ENCODE measurements at regions not wholly inside any gene's neighbourhood (a gene's known extent, or its start where the extent isn't known, plus 50 kb on each side); places are given as distances from the start of the nearest gene placed in this dataset.
"Not testable (repeated sequence)": the region's sequence is repeated elsewhere in the genome, so short reads cannot be mapped to it uniquely, and the experiment has no call there.

GRCh38 chr14:98218218-98218617 is 1053.8 kb downstream of the BCL11B start:
- Histone ChIP-seq H3K4me3 (ENCODE audit: low read depth, low read length) (no peak overlapping the region), H3K36me3 (no peaks in the 10 kb centered on the region), H3K9me3 (ENCODE audit: severe bottlenecking) (no peaks in the 10 kb centered on the region), H3K27me3 (ENCODE audit: insufficient read depth, low read depth, severe bottlenecking) (peaks cover 83% of the 10 kb centered on the region), H3K27ac (no peak overlapping the region)
- no peak for TF ChIP-seq CTCF (IDR thresholded peaks at IDR 0.05; ENCODE audit: low read depth, low read length)
- DNase-seq, result no peak

GRCh38 chr14:98219638-98220037 is 1052.4 kb downstream of the BCL11B start:
- Histone ChIP-seq H3K27ac (no peak overlapping the region), H3K27me3 (ENCODE audit: insufficient read depth, low read depth, severe bottlenecking) (peaks cover 78% of the 10 kb centered on the region), H3K36me3 (no peaks in the 10 kb centered on the region), H3K4me3 (ENCODE audit: low read depth, low read length) (no peak overlapping the region), H3K9me3 (ENCODE audit: severe bottlenecking) (no peaks in the 10 kb centered on the region)
- no peak for DNase-seq
- no peak for TF ChIP-seq CTCF (IDR thresholded peaks at IDR 0.05; ENCODE audit: low read depth, low read length)

- Histone ChIP-seq H3K9me3 (ENCODE audit: severe bottlenecking) (no peaks in the 10 kb centered on the region), H3K36me3 (no peaks in the 10 kb centered on the region), H3K4me3 (ENCODE audit: low read depth, low read length) (no peak overlapping the region), H3K27ac (no peak overlapping the region), H3K27me3 (ENCODE audit: insufficient read depth, low read depth, severe bottlenecking) (peaks cover 74% of the 10 kb centered on the region)
- no peak for DNase-seq
- TF ChIP-seq CTCF (IDR thresholded peaks at IDR 0.05; ENCODE audit: low read depth, low read length), result no peak
These were observed 1048.9 kb downstream of the BCL11B start for GRCh38 chr14:98223106-98223505.

GRCh38 chr14:98223710-98224109 is 1048.3 kb downstream of the BCL11B start:
- DNase-seq, result not testable (repeated sequence)

GRCh38 chr14:98226411-98226810 is 1045.6 kb downstream of the BCL11B start:
- H3K27me3 ChIP-seq (ENCODE audit: insufficient read depth, low read depth, severe bottlenecking), result peaks cover 81% of the 10 kb centered on the region
- H3K36me3 ChIP-seq, result no peaks in the 10 kb centered on the region
- no peaks in the 10 kb centered on the region for H3K9me3 ChIP-seq (ENCODE audit: severe bottlenecking)
- H3K4me3 ChIP-seq (ENCODE audit: low read depth, low read length), result no peak overlapping the region
- H3K27ac ChIP-seq, result no peak overlapping the region
- no peak for TF ChIP-seq CTCF (IDR thresholded peaks at IDR 0.05; ENCODE audit: low read depth, low read length)
- DNase-seq, result no peak

More at GRCh38 chr14:98223710-98224109, 1048.3 kb downstream of the BCL11B start:
- H3K36me3 ChIP-seq; H3K27ac ChIP-seq; H3K9me3 ChIP-seq (ENCODE audit: severe bottlenecking); H3K4me3 ChIP-seq (ENCODE audit: low read depth, low read length): not testable (repeated sequence)
- H3K27me3 ChIP-seq (ENCODE audit: insufficient read depth, low read depth, severe bottlenecking), result peaks cover 71% of the 10 kb centered on the region

- Histone ChIP-seq H3K27ac (no peak overlapping the region), H3K4me3 (ENCODE audit: low read depth, low read length) (no peak overlapping the region), H3K36me3 (no peaks in the 10 kb centered on the region), H3K27me3 (ENCODE audit: insufficient read depth, low read depth, severe bottlenecking) (peaks cover 81% of the 10 kb centered on the region), H3K9me3 (ENCODE audit: severe bottlenecking) (no peaks in the 10 kb centered on the region)
- TF ChIP-seq CTCF (IDR thresholded peaks at IDR 0.05; ENCODE audit: low read depth, low read length), result no peak
- no peak for DNase-seq
These were observed 1044.8 kb downstream of the BCL11B start for GRCh38 chr14:98227000-98227726.
